ENCODE measurements at regions not wholly inside any gene's neighbourhood (a gene's known extent, or its start where the extent isn't known, plus 50 kb on each side); places are given as distances from the start of the nearest gene placed in this dataset.
"Not testable (repeated sequence)": the region's sequence is repeated elsewhere in the genome, so short reads cannot be mapped to it uniquely, and the experiment has no call there.

- DNase-seq (ENCODE audit: low read depth, low spot score), result no peak
These were observed 421.8 kb downstream of the SPRY2 start for GRCh38 chr13:79919091-79919490.

GRCh38 chr13:79918620-79919019 lies 422.3 kb downstream of the SPRY2 start:
- DNase-seq (ENCODE audit: low read depth, low spot score), result no peak

DNA sequence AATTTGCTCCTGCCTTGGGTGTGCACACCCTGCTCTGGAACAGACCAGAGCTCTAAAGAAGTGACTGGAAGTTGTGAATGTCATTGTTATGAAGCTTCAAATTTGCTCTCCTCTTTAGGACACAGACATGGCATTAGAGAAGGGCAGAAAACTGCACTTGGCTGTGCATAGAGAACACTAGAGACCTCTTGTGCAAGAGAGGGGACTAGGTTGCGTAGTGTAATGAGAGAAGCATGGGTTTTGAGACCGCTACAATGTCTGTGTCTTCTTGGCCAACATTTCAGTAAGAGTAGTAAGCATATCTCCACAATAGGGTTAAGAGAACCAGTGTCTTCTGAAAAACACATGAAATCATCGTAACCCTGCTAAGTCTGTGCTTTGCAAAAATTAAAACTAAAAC lies 423.3 kb downstream of the SPRY2 start:
- DNase-seq (ENCODE audit: low read depth, low spot score), result no peak

DNA sequence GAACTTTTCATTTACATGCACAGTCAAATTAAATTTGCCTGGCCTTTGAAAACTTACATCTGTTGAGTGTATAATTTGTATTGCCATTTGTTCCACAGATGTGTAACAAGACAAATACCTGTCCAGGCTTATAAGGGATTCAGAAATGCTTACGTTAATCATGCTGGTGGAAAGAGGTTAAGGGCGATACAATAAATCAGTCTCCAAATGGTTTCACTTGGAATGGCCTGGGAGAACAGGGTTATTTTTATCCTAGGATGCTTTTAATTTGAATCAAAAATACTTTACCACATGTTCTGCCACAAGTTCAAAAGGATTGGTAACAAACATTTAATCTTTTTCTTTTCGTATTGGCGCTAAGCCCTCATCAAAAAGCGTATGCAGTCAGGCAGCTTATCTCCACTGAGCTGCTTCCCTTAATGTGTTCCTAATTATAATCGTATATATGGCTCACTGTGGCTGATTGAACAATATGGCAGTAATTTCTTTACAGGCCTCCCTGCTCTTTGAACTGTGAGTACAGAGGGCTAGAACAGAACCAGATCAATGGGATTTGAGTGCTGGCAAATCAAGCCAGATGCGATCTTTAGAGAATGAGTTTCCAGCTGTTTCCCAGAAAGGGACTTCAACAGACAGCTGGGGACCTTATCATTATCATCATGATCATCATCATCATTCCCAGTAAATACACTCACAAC lies 425.7 kb downstream of the SPRY2 start:
- no peak for DNase-seq (ENCODE audit: low read depth, low spot score)

GRCh38 chr13:79913141-79913827 lies 427.6 kb downstream of the SPRY2 start:
- no peak for DNase-seq (ENCODE audit: low read depth, low spot score)

- DNase-seq (ENCODE audit: low read depth, low spot score), result no peak
These were observed 428.5 kb downstream of the SPRY2 start for GRCh38 chr13:79912403-79912802.

GRCh38 chr13:79910875-79911540 lies 429.9 kb downstream of the SPRY2 start:
- DNase-seq (ENCODE audit: low read depth, low spot score), result no peak

GRCh38 chr13:79909644-79910043 lies 428.7 kb downstream of the NDFIP2 start:
- DNase-seq (ENCODE audit: low read depth, low spot score), result no peak

DNA sequence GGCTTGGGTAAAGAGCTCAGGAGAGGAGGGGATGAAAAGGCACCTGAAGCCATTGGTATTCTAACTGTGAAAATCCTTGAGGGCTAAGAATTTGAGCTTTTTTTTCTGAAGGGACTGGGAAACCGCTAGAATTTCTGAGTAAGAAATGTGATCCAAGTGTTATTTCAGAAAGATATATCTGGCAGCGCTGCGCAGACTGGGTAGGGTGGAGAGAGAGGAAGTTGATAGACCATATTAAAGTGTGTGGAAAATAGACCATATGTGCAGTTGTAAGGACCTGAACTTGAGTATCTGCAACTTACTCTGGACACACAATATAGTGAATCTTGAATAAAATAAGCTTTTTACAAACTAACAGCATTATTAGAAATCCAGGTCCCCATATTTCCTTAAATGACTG lies 427.4 kb downstream of the NDFIP2 start:
- DNase-seq (ENCODE audit: low read depth, low spot score), result no peak

DNA sequence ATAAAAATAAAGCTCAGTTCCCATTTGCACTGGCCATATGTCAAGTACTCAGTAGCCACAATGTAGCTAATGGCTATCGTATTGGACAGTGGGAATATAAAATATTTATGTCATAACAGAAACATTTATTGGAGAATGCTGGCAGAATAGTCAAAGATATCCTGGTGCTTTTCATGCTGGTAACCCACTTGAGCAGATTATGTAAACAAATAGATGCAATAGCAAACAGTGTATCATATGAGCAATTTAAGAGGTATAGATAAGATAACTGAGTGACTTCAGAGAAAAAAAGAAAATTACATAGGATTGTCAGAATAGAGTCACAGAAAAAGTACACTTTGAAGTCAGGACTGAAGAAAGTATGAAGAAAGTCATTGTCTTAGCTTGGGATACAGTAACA lies 426.6 kb downstream of the NDFIP2 start:
- no peak for DNase-seq (ENCODE audit: low read depth, low spot score)

- no peak for DNase-seq (ENCODE audit: low read depth, low spot score)
These were observed 425.4 kb downstream of the NDFIP2 start for GRCh38 chr13:79906345-79906744.

DNA sequence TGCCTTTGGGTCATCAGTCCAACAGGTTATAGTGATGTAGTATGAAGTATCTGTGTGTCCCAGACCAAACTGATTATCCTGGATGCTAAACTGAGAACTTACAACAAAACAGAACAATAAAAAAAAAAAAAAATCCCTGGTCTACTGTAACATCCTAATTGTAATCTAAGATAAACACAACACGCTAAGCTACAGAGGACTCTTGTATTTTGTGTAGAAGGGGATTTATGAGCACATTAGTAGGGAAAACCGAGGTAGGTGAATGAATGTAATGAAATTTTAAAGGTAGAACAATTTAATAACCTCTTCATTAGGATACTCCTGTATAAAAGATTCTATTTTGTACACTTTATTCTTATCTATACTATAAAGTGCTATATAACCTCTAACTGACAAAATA lies 424.1 kb downstream of the NDFIP2 start:
- no peak for DNase-seq (ENCODE audit: low read depth, low spot score)

DNA sequence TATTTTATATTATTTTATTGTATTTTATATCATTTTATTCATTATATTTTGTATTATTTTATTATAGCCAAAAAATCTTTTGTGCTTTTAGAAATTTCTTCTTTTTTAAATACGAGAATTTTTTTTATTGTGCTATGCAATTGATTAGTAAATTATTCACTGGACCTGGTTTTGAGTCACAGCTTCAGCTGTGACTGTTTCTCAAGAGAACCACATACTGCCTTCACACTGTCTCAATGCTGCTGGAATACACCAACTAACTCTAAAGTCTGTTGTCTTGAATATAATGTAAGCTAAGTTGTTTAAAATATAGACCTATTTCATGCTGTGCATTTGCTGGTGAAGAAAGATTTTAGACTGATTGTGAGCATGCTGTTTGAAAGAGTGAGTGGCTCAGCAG lies 423.6 kb downstream of the NDFIP2 start:
- no peak for DNase-seq (ENCODE audit: low read depth, low spot score)

DNA sequence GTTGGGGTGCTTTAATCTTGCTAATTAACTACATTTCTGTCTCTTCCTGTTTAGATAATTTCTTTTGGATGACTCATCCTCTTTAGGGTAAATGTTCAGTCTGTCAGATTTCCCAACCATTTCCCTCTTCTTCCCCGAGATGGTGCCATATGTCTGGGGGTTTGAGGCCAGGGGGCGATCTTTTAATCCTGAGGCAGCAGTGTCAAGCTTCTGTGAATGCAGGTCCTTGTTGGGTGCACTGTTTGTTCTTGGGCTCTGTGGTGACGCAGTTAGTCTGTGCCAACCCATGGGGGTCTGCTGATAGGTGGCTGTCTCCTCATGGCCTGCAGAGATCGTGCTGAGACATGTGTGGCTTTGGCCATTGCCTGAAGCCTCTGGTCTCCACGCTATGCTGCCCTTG lies 420.4 kb downstream of the NDFIP2 start:
- no peak for DNase-seq (ENCODE audit: low read depth, low spot score)

- DNase-seq (ENCODE audit: low read depth, low spot score), result no peak
These were observed 419.4 kb downstream of the NDFIP2 start for GRCh38 chr13:79900356-79900755.

DNA sequence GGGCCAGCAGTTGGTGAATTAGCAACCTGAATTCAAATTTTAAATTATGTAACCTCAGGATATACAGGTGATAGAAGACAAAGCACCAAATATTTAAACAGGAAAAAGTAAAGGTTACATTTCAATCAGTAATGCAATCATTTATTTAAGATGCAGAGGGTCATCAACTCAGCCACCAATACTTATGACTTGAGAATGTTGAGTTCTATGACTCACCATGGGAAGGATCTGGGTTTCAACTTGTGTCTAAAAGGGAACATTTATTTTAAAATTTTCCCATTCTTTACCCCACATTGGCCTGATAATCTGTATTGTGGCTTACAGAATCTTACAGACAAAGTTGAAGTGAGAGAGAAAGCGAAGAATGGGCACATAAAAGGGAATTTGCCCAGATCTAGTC lies 418.0 kb downstream of the NDFIP2 start:
- DNase-seq (ENCODE audit: low read depth, low spot score), result no peak

GRCh38 chr13:79898202-79898826 lies 417.4 kb downstream of the NDFIP2 start:
- no peak for DNase-seq (ENCODE audit: low read depth, low spot score)

DNA sequence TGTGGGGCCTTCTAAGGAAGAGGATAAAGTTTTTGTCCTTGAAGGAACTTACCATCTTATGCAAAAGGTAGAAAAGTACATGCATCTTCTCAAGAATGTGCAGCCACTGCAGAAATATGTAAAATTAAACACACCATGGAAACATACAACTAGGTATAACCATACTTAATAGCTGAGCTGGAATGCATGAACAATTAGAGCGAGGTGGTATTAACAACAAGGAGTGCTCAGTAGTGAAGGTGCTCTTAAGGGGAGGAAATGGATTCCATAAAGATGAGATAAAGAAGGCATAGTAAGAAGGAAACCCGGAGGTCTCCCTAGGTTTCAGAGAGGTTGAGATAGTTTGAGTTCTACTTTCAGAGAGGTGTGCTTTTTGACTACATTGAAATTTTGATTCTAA lies 415.9 kb downstream of the NDFIP2 start:
- DNase-seq (ENCODE audit: low read depth, low spot score), result no peak

GRCh38 chr13:79895416-79895815 lies 414.5 kb downstream of the NDFIP2 start:
- DNase-seq (ENCODE audit: low read depth, low spot score), result no peak

DNA sequence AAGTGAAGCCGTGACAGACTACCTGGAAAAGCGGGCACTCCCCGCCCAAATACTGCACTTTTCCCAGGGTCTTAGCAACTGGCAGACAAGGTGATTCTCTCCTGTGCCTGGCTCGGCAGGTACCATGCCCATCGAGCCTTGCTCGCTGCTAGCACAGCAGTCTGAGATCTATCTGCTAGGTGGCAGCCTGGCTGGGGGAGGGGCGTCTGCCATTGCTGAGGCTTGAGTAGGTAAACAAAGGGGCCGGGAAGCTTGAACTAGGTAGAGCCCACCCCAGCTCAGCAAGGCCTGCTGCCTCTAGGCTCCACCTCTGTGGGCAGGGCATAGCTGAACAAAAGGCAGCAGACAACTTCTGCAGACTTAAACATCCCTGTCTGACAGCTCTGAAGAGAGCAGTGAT lies 406.3 kb downstream of the NDFIP2 start:
- DNase-seq (ENCODE audit: low read depth, low spot score), result not testable (repeated sequence)

DNA sequence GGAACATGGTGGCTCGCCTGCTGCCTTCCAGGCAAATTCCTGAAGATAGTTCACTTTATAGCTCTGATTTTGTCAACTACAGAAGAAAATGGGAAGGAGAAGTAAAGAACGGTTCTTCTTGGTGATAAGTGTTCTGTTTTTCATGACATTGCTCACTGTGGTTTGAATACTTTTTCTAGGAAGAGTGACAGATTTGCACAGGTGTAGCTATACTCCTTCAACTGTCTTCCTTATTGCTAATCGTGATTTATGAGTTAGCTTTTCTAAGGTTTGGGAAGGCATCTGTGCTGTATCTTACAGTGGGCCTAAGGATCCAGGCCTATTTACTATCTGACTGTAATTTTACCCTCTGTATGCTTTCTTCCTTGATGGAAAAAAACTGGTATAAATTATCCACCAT lies 405.6 kb downstream of the NDFIP2 start:
- no peak for DNase-seq (ENCODE audit: low read depth, low spot score)

DNA sequence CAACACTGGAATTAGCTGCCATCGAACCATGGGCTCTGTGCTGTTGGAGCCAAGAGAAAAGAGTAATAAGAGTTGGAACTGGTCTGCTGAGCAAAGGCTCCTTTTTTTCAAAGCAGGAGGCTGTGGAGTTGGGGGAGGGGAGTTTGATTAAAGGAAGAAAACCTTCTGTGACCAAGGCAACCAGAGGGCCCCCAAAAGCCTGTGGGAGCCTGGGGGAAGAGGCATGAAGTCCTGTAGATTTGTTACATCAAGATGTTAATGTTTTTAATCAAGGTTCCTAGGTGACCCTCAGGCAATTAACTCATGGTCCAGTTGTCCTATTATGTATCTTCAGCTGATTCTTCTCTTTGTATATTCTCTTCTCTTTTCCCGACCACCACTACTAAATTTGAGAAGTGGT lies 403.9 kb downstream of the NDFIP2 start:
- no peak for DNase-seq (ENCODE audit: low read depth, low spot score)

DNA sequence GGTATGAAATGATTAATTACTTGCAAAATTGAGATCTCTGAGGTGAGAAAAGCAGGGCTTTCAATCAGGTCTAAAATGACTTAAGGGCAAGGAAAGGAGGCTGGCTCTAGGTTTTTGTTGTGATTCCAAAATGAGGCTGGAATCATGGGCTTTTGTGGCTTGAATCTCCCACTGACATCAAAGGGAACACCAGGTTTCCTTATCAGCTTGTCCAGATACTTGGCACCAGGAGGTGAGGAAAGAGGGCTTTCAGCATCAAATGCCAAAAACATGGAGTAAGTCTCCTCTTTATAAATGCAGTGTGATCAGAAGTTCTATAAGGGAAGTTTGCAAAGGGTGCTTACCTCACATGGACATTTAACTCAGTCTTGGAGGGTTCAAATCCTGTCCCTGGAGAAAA lies 402.3 kb downstream of the NDFIP2 start:
- no peak for DNase-seq (ENCODE audit: low read depth, low spot score)

Data from smooth muscle cell of the brain vasculature (primary cell).